CD4-positive, alpha-beta memory T cell (primary cell): ENCODE measurements at regions not wholly inside any gene's neighbourhood (a gene's known extent, or its start where the extent isn't known, plus 50 kb on each side); places are given as distances from the start of the nearest gene placed in this dataset.

ENCODE experiments used
- CTCF ChIA-PET: fragments of 350-600 bp; sonication (Branson Sonifier 250); formaldehyde crosslinking; loops from one replicate; lab custom pipeline; 2021; ENCODE audit warnings: inconsistent platforms; ENCODE audit not compliant: partially characterized antibody; lab: Charles Lee
- POLR2A ChIA-PET: fragments of 350-600 bp; sonication (Branson Sonifier 250); formaldehyde crosslinking; loops from one replicate; lab custom pipeline; 2021; ENCODE audit not compliant: partially characterized antibody; lab: Charles Lee
- DNase-seq, 5 donors: peaks; one replicate each; pipeline versions ENCODE4 v3.0.0 to v3.0.0-alpha.2; 2020 to 2022; ENCODE audit warnings: mixed read lengths in 1 of 5
- H3K27ac ChIP-seq: one replicate; pipeline ENCODE4 v1.7.0; 2013; ENCODE audit warnings: low read depth, low read length
- H3K27me3 ChIP-seq: 2 replicates; pipeline ENCODE4 v1.7.0; 2013; ENCODE audit warnings: mild to moderate bottlenecking, low read length, moderate library complexity; ENCODE audit not compliant: insufficient read depth
- H3K36me3 ChIP-seq: 2 replicates; pipeline ENCODE4 v1.7.0; 2013; ENCODE audit warnings: mild to moderate bottlenecking, low read length, moderate library complexity; ENCODE audit not compliant: insufficient read depth
- H3K4me1 ChIP-seq: 2 replicates; pipeline ENCODE4 v1.7.0; 2013; ENCODE audit warnings: mild to moderate bottlenecking, low read length, moderate library complexity; ENCODE audit not compliant: insufficient read depth
- H3K4me3 ChIP-seq, 2 donors: one replicate each; pipeline ENCODE4 v1.7.0; 2013; ENCODE audit warnings: low read length in 2 of 2, mild to moderate bottlenecking in 1 of 2
- H3K9me3 ChIP-seq, 2 donors: one replicate each; pipeline ENCODE4 v1.7.0; 2013; ENCODE audit warnings: low read length in 2 of 2, control low read depth in 1 of 2; ENCODE audit not compliant: control insufficient read depth in 1 of 2
- H3K27ac Mint-ChIP-seq, 7 donors: one replicate each; pipeline ENCODE4 v1.8.0; 2020 to 2021; ENCODE audit warnings: mixed read lengths in 7 of 7, mild to moderate bottlenecking in 6 of 7, inconsistent platforms in 3 of 7, moderate library complexity in 3 of 7
- H3K27me3 Mint-ChIP-seq, 2 donors: one replicate each; pipeline ENCODE4 v1.8.0; 2020 to 2021; ENCODE audit warnings: mixed read lengths in 2 of 2
- H3K36me3 Mint-ChIP-seq, 2 donors: one replicate each; pipeline ENCODE4 v1.8.0; 2020 to 2021; ENCODE audit warnings: mixed read lengths in 2 of 2, inconsistent platforms in 1 of 2, mild to moderate bottlenecking in 1 of 2
- H3K4me1 Mint-ChIP-seq, 4 donors: one replicate each; pipeline ENCODE4 v1.8.0; 2020 to 2021; ENCODE audit warnings: mixed read lengths in 4 of 4, mild to moderate bottlenecking in 1 of 4
- H3K4me3 Mint-ChIP-seq, 8 donors: one replicate each; pipeline ENCODE4 v1.8.0; 2020 to 2021; ENCODE audit warnings: mixed read lengths in 8 of 8, mild to moderate bottlenecking in 7 of 8, moderate library complexity in 6 of 8, inconsistent platforms in 3 of 8
- H3K9me3 Mint-ChIP-seq, 8 donors: one replicate each; pipeline ENCODE4 v1.8.0; 2020 to 2021; ENCODE audit warnings: mixed read lengths in 8 of 8, mild to moderate bottlenecking in 5 of 8, inconsistent platforms in 3 of 8, moderate library complexity in 1 of 8
- intact Hi-C: fragments of 100-400 bp; cut with micrococcal nuclease; formaldehyde crosslinking; loops from one replicate; pipeline ENCODE4 v1.15.1; 2023

DNA sequence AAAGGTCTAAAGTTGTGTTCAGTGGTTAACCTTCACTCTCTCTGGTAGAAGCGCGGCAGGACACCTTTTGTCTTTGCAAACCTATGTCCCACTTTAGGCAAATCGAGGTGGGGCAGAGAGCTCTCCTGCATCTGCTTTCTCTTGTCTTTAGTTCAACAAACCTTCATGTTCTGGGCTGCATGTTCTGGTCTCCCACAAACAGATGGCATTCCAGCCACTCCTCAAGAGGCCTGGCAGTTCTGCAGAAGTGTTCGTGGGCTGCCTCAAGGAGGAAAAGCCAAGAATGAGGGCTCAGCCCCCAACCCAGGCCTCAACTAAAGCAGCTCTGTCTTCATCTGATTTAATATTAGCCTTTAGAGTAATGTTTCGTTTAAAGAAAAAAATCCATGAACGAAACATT lies 82.2 kb downstream of the SOD2 start:
- Histone ChIP-seq H3K27ac (no peak overlapping the region), H3K9me3 (no peaks in the 10 kb centered on the region), H3K4me1 (no peaks in the 10 kb centered on the region), H3K27me3 (no peaks in the 10 kb centered on the region), H3K36me3 (no peaks in the 10 kb centered on the region), H3K4me3 (no peak overlapping the region)
- Mint-ChIP-seq H3K4me3 (no peak overlapping the region), H3K27me3 (peaks cover 1 to 3% of the 10 kb centered on the region in 2 donors), H3K9me3 (peaks cover 6 to 30% (median 23%) of the 10 kb centered on the region in 8 donors), H3K27ac (no peak overlapping the region), H3K4me1 (no peaks in the 10 kb centered on the region), H3K36me3 (peaks cover 5 to 8% of the 10 kb centered on the region in 2 donors)
- CTCF ChIA-PET, result no interaction called here
- no peak for DNase-seq
- POLR2A ChIA-PET, result no interaction called here
- intact Hi-C loops, result no loop called here

DNA sequence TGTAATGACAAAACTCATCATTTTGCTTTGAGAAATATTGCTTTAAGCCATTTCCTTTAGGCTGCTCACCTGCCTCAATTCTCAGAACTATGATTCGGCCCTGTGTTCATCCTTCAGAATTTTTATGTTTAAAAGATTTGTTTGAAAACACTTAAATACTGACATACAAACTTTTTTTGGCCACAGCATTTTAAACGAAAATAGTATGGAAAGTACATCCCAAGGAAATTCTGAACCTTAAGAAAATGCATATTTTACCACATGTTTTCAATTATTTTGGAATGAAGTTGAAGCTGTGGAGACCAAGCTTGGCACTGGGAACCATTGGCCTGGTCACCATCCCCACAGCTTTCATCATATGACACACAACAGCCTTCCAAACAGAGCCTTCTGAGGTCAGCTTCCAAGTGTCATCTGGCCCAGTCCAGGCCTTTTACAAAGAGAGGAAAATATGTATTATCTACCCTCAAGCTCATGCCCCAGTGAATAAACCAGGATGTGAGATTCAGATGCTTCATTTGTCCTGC lies 83.3 kb downstream of the SOD2 start:
- DNase-seq, result no peak
- POLR2A ChIA-PET, result no interaction called here

GRCh38 chr6:159608961-159609651 lies 83.9 kb downstream of the SOD2 start:
- peaks cover 4 to 17% (median 12%) of the 10 kb centered on the region in 8 donors for H3K9me3 Mint-ChIP-seq
- no peaks in the 10 kb centered on the region for H3K4me1 ChIP-seq
- no peak for DNase-seq
- no peaks in the 10 kb centered on the region for H3K36me3 Mint-ChIP-seq
- no peak overlapping the region for H3K27ac Mint-ChIP-seq
- ChIA-PET CTCF (interaction anchor here (1.0 kb wide), 1 partner anchor 15 kb away, joined by 3 read pairs; no protein-coding TSS in a partner anchor), POLR2A (no interaction called here)
- H3K4me3 ChIP-seq, result no peak overlapping the region
- no peak overlapping the region for H3K27ac ChIP-seq
- intact Hi-C loops, result no loop called here
- H3K27me3 Mint-ChIP-seq, result peaks cover 1 to 3% of the 10 kb centered on the region in 2 donors
- H3K4me3 Mint-ChIP-seq, result no peak overlapping the region
- no peaks in the 10 kb centered on the region for H3K4me1 Mint-ChIP-seq
- H3K9me3 ChIP-seq, result no peaks in the 10 kb centered on the region
- H3K27me3 ChIP-seq, result no peaks in the 10 kb centered on the region
- H3K36me3 ChIP-seq, result no peaks in the 10 kb centered on the region

More for the DNA sequence above, 83.3 kb downstream of the SOD2 start:
- peaks cover 1 to 3% of the 10 kb centered on the region in 2 donors for H3K27me3 Mint-ChIP-seq
- CTCF ChIA-PET, result no interaction called here
- no peak overlapping the region for H3K27ac Mint-ChIP-seq
- H3K27ac ChIP-seq, result no peak overlapping the region
- H3K4me1 Mint-ChIP-seq, result no peaks in the 10 kb centered on the region
- intact Hi-C loops, result no loop called here
- no peaks in the 10 kb centered on the region for H3K27me3 ChIP-seq
- H3K4me3 ChIP-seq, result no peak overlapping the region
- no peaks in the 10 kb centered on the region for H3K4me1 ChIP-seq
- H3K36me3 ChIP-seq, result no peaks in the 10 kb centered on the region
- H3K36me3 Mint-ChIP-seq, result peaks cover 0 to 1% of the 10 kb centered on the region in 2 donors
- H3K9me3 Mint-ChIP-seq, result peaks cover 5 to 20% (median 14%) of the 10 kb centered on the region in 8 donors
- no peaks in the 10 kb centered on the region for H3K9me3 ChIP-seq
- H3K4me3 Mint-ChIP-seq, result no peak overlapping the region

DNA sequence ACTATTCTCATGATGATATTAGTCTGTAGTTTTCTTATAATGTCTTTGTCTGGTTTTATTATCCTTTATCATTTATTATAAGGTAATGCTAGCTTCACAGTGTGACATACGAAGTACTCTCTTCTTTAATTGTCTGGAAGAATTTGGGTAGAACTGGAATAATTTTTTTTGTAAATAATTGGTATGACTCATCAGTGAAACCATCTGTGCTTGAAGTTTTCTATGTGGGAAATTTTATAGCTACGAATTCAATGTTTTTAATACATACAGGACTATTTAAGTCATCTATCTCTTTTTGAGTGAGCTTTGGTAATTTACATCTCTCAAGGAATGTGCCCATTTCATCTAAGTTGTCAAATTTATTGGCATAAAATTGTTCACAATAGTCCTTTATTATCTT lies 86.3 kb downstream of the SOD2 start:
- peaks cover under 1 to 3% of the 10 kb centered on the region in 2 donors for H3K27me3 Mint-ChIP-seq
- no peak overlapping the region for H3K27ac Mint-ChIP-seq
- peaks cover 0 to 6% (median 4%) of the 10 kb centered on the region in 8 donors for H3K9me3 Mint-ChIP-seq
- Histone ChIP-seq H3K27ac (no peak overlapping the region), H3K4me1 (no peaks in the 10 kb centered on the region), H3K27me3 (no peaks in the 10 kb centered on the region), H3K4me3 (no peak overlapping the region), H3K9me3 (no peaks in the 10 kb centered on the region), H3K36me3 (no peaks in the 10 kb centered on the region)
- H3K36me3 Mint-ChIP-seq, result no peaks in the 10 kb centered on the region
- no peak for DNase-seq
- POLR2A ChIA-PET, result no interaction called here
- no peaks in the 10 kb centered on the region for H3K4me1 Mint-ChIP-seq
- CTCF ChIA-PET, result no interaction called here
- intact Hi-C loops, result no loop called here
- H3K4me3 Mint-ChIP-seq, result no peak overlapping the region

GRCh38 chr6:159604443-159604956 lies 88.5 kb downstream of the SOD2 start:
- H3K4me3 ChIP-seq, result no peak overlapping the region
- no peak for DNase-seq
- Mint-ChIP-seq H3K4me1 (peaks cover 0 to 2% (median under 1%) of the 10 kb centered on the region in 4 donors), H3K9me3 (peaks cover 0 to 6% (median 3%) of the 10 kb centered on the region in 8 donors), H3K27ac (no peak overlapping the region), H3K27me3 (peaks cover 0 to 11% of the 10 kb centered on the region in 2 donors), H3K36me3 (no peaks in the 10 kb centered on the region), H3K4me3 (no peak overlapping the region)
- intact Hi-C loops, result no loop called here
- no peaks in the 10 kb centered on the region for H3K9me3 ChIP-seq
- H3K27ac ChIP-seq, result no peak overlapping the region
- H3K36me3 ChIP-seq, result no peaks in the 10 kb centered on the region
- no peaks in the 10 kb centered on the region for H3K4me1 ChIP-seq
- CTCF ChIA-PET, result no interaction called here
- POLR2A ChIA-PET, result no interaction called here
- H3K27me3 ChIP-seq, result no peaks in the 10 kb centered on the region

GRCh38 chr6:159602431-159603041 lies 90.5 kb downstream of the SOD2 start:
- H3K27ac Mint-ChIP-seq, result no peak overlapping the region
- H3K27me3 ChIP-seq, result no peaks in the 10 kb centered on the region
- H3K27me3 Mint-ChIP-seq, result peaks cover 0 to 11% of the 10 kb centered on the region in 2 donors
- no peaks in the 10 kb centered on the region for H3K4me1 ChIP-seq
- intact Hi-C loops, result no loop called here
- peaks cover 0 to 2% (median under 1%) of the 10 kb centered on the region in 4 donors for H3K4me1 Mint-ChIP-seq
- no peaks in the 10 kb centered on the region for H3K36me3 ChIP-seq
- H3K9me3 Mint-ChIP-seq, result peaks cover 0 to 3% (median 0%) of the 10 kb centered on the region in 8 donors
- CTCF ChIA-PET, result no interaction called here
- H3K4me3 Mint-ChIP-seq, result no peak overlapping the region
- no peaks in the 10 kb centered on the region for H3K36me3 Mint-ChIP-seq
- H3K9me3 ChIP-seq, result no peaks in the 10 kb centered on the region
- no peak overlapping the region for H3K4me3 ChIP-seq
- no peak overlapping the region for H3K27ac ChIP-seq
- POLR2A ChIA-PET, result no interaction called here
- DNase-seq, result no peak

DNA sequence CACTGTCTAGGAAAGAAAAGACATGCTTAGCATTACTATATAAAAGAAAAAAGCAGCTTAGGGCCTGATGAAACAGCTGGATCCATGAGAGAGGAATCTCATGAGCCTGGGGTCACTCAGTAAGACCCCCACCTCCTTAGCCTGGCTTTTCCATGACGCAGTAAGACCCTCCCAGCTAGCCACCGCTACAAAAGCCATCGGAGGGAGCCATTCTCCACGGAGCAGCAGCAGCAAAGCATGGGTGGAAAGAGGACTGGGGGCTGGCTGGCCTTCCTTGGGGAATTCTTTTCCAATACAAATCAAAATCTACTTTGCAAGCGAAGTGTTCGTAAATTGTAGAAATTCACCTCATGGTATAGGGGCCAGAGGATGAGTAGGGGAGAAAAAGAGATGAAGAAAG lies 91.8 kb downstream of the SOD2 start:
- DNase-seq, result no peak
- Mint-ChIP-seq H3K36me3 (no peaks in the 10 kb centered on the region), H3K4me3 (no peak overlapping the region), H3K27ac (no peak overlapping the region), H3K4me1 (peaks cover 0 to 2% (median under 1%) of the 10 kb centered on the region in 4 donors), H3K27me3 (peaks cover 0 to 11% of the 10 kb centered on the region in 2 donors), H3K9me3 (peaks cover 0 to 3% (median 0%) of the 10 kb centered on the region in 8 donors)
- H3K27me3 ChIP-seq, result no peaks in the 10 kb centered on the region
- ChIA-PET CTCF (interaction anchor here (1.0 kb wide), 1 partner anchor 32 kb away, joined by 3 read pairs; no protein-coding TSS in a partner anchor), POLR2A (no interaction called here)
- no peak overlapping the region for H3K27ac ChIP-seq
- no peaks in the 10 kb centered on the region for H3K4me1 ChIP-seq
- intact Hi-C loops, result no loop called here
- H3K36me3 ChIP-seq, result no peaks in the 10 kb centered on the region
- H3K4me3 ChIP-seq, result no peak overlapping the region
- H3K9me3 ChIP-seq, result no peaks in the 10 kb centered on the region
